ENCODE measurements at regions not wholly inside any gene's neighbourhood (a gene's known extent, or its start where the extent isn't known, plus 50 kb on each side); places are given as distances from the start of the nearest gene placed in this dataset.

GRCh38 chr5:63535840-63536602 is 426.2 kb downstream of the HTR1A start:
- TF ChIP-seq ZFX (IDR thresholded peaks at IDR 0.05; ENCODE audit: borderline replicate concordance): no peak
- TF ChIP-seq CTCF (IDR thresholded peaks at IDR 0.05): no peak

GRCh38 chr5:63524281-63524680 is 438.0 kb downstream of the HTR1A start:
- TF ChIP-seq CTCF (IDR thresholded peaks at IDR 0.05) (no peak), ZFX (IDR thresholded peaks at IDR 0.05; ENCODE audit: borderline replicate concordance) (no peak)
- no peak overlapping the region for H3K27ac ChIP-seq

More at GRCh38 chr5:63535840-63536602, 426.2 kb downstream of the HTR1A start:
- no peak overlapping the region for H3K27ac ChIP-seq

- no peak overlapping the region for H3K27ac ChIP-seq
- TF ChIP-seq CTCF (IDR thresholded peaks at IDR 0.05) (no peak), ZFX (IDR thresholded peaks at IDR 0.05; ENCODE audit: borderline replicate concordance) (no peak)
Observed at GRCh38 chr5:63516006-63516405, 446.2 kb downstream of the HTR1A start.

GRCh38 chr5:63500242-63500641 is 462.0 kb downstream of the HTR1A start:
- TF ChIP-seq ZFX (IDR thresholded peaks at IDR 0.05; ENCODE audit: borderline replicate concordance) (no peak), CTCF (IDR thresholded peaks at IDR 0.05) (no peak)
- H3K27ac ChIP-seq: no peak overlapping the region

GRCh38 chr5:63495225-63495624 is 467.0 kb downstream of the HTR1A start:
- no peak for TF ChIP-seq ZFX (IDR thresholded peaks at IDR 0.05; ENCODE audit: borderline replicate concordance)
- TF ChIP-seq CTCF (IDR thresholded peaks at IDR 0.05): no peak

GRCh38 chr5:63483338-63483737 is 478.9 kb downstream of the HTR1A start:
- no peak for TF ChIP-seq ZFX (IDR thresholded peaks at IDR 0.05; ENCODE audit: borderline replicate concordance)
- no peak for TF ChIP-seq CTCF (IDR thresholded peaks at IDR 0.05)
- H3K27ac ChIP-seq: no peak overlapping the region

More at GRCh38 chr5:63495225-63495624, 467.0 kb downstream of the HTR1A start:
- H3K27ac ChIP-seq: no peak overlapping the region

- no peak overlapping the region for H3K27ac ChIP-seq
- TF ChIP-seq CTCF (IDR thresholded peaks at IDR 0.05): no peak
- no peak for TF ChIP-seq ZFX (IDR thresholded peaks at IDR 0.05; ENCODE audit: borderline replicate concordance)
Observed at GRCh38 chr5:63473335-63473967, 488.8 kb downstream of the HTR1A start.

All from 22Rv1 (cell line).